Endothelial cell of umbilical vein (primary cell): ENCODE measurements at regions not wholly inside any gene's neighbourhood (a gene's known extent, or its start where the extent isn't known, plus 50 kb on each side); places are given as distances from the start of the nearest gene placed in this dataset.

Experiments
- BruUV-seq: library from RNA; stranded (reverse); fragments of 400-500 nt; replicated peaks from 2 replicates; lab custom pipeline; 2021; lab: Mats Ljungman, UMichigan
- CTCF ChIA-PET: fragments of 300-600, 350-600 bp; sonication (Branson Sonifier 250); formaldehyde crosslinking; loops from one replicate; lab custom pipeline; 2021; ENCODE audit warnings: antibody characterized with exemption, inconsistent platforms; lab: Charles Lee
- POLR2A ChIA-PET: fragments of 300-600, 350-600 bp; sonication (Branson Sonifier 250); formaldehyde crosslinking; loops from one replicate; lab custom pipeline; 2021; ENCODE audit warnings: antibody characterized with exemption, inconsistent platforms; lab: Charles Lee
- DNase-seq: peaks from one replicate; pipeline ENCODE4 v3.0.0-alpha.2; 2011; ENCODE audit warnings: low read depth, low spot score
- FAIRE-seq: peaks from 2 replicates; lab custom pipeline; 2011; peaks lifted over from hg19 to GRCh38; lab: Jason Lieb, UNC
- H2AFZ ChIP-seq: 2 replicates; pipeline ENCODE4 v1.6.0; 2012; ENCODE audit warnings: low read depth, low read length, control low read depth, inconsistent platforms
- H3K27ac ChIP-seq: 2 replicates; pipeline ENCODE4 v1.5.1; 2011; ENCODE audit warnings: low read depth, mild to moderate bottlenecking, control low read depth, low read length, moderate library complexity; ENCODE audit not compliant: insufficient read depth
- H3K27me3 ChIP-seq, 2 experiments: 2 replicates each; pipeline versions ENCODE4 v1.6.0 to v1.6.1; 2011; ENCODE audit warnings: low read length in 2 of 2, mixed read lengths in 1 of 2; ENCODE audit not compliant: control insufficient read depth in 2 of 2, insufficient read depth in 2 of 2
- H3K36me3 ChIP-seq, 2 experiments: 2 replicates in 1 of 2; 3 replicates in 1 of 2; pipeline ENCODE4 v1.5.1; 2011; ENCODE audit warnings: low read length in 2 of 2, mild to moderate bottlenecking in 1 of 2, moderate library complexity in 1 of 2; ENCODE audit not compliant: control insufficient read depth in 2 of 2, insufficient read depth in 2 of 2; ENCODE audit errors: extremely low read depth in 1 of 2
- H3K4me1 ChIP-seq: 3 replicates; pipeline ENCODE4 v1.5.1; 2011; ENCODE audit warnings: mild to moderate bottlenecking, low read length; ENCODE audit not compliant: control insufficient read depth, insufficient read depth; ENCODE audit errors: extremely low read depth
- H3K4me2 ChIP-seq: 2 replicates; pipeline ENCODE4 v1.6.1; 2011; ENCODE audit warnings: low read length, control low read depth, mixed read lengths; ENCODE audit not compliant: insufficient read depth
- H3K4me3 ChIP-seq, 3 experiments: fragments of 200-600 bp in 1 of 3; sonication (generic), shearing (Covaris generic) in 1 of 3; replicated peaks in 1 of 3; 2 replicates each; pipeline ENCODE4 v1.5.1; 2011 to 2016; ENCODE audit warnings: control low read depth in 3 of 3, low read length in 3 of 3, mild to moderate bottlenecking in 2 of 3, inconsistent platforms in 1 of 3, low read depth in 1 of 3, moderate library complexity in 1 of 3; ENCODE audit not compliant: insufficient read depth in 1 of 3
- H3K79me2 ChIP-seq: 2 replicates; pipeline ENCODE4 v1.6.0; 2012; ENCODE audit warnings: low read length, inconsistent platforms; ENCODE audit not compliant: control insufficient read depth, insufficient read depth
- H3K9ac ChIP-seq: replicated peaks from 2 replicates; pipeline ENCODE3; 2011; ENCODE audit warnings: low read length, control low read depth; ENCODE audit not compliant: insufficient read depth; ENCODE audit errors: extremely low read depth
- H3K9me1 ChIP-seq: replicated peaks from 3 replicates; pipeline ENCODE4 v1.6.0; 2011; ENCODE audit warnings: mild to moderate bottlenecking, low read length; ENCODE audit not compliant: control insufficient read depth, insufficient read depth; ENCODE audit errors: extremely low read depth
- H3K9me3 ChIP-seq: replicated peaks from 2 replicates; pipeline ENCODE4 v1.5.1; 2012; ENCODE audit warnings: low read length, inconsistent platforms; ENCODE audit not compliant: control insufficient read depth, insufficient read depth
- H4K20me1 ChIP-seq: replicated peaks from 2 replicates; pipeline ENCODE3; 2011; ENCODE audit warnings: mild to moderate bottlenecking, low read length; ENCODE audit not compliant: control insufficient read depth, insufficient read depth; ENCODE audit errors: extremely low read depth
- CTCF ChIP-seq, 2 donors: IDR thresholded peaks; 1 replicate in 1 of 2; 2 replicates in 1 of 2; pipeline ENCODE4 v1.5.1; 2011; ENCODE audit warnings: low read length in 2 of 2, mild to moderate bottlenecking in 2 of 2, moderate library complexity in 2 of 2, control low read depth in 1 of 2, inconsistent platforms in 1 of 2, low read depth in 1 of 2; ENCODE audit not compliant: insufficient read depth in 1 of 2; ENCODE audit errors: extremely low read depth in 1 of 2
- EZH2 ChIP-seq: IDR thresholded peaks from 2 replicates; pipeline ENCODE4 v1.6.1; 2012; ENCODE audit warnings: borderline replicate concordance, low read depth, mild to moderate bottlenecking, moderate library complexity, low read length, inconsistent platforms; ENCODE audit not compliant: severe bottlenecking
- FOS ChIP-seq: IDR thresholded peaks from 2 replicates; pipeline ENCODE4 v1.6.1; 2011; ENCODE audit warnings: mild to moderate bottlenecking, low read length, moderate library complexity, borderline replicate concordance; ENCODE audit not compliant: insufficient read depth
- GATA2 ChIP-seq: IDR thresholded peaks from 2 replicates; pipeline ENCODE4 v1.7.0; 2011; ENCODE audit warnings: low read depth, mild to moderate bottlenecking, moderate library complexity, mixed read lengths, low read length; ENCODE audit not compliant: insufficient read length, insufficient read depth
- JUN ChIP-seq: IDR thresholded peaks from 2 replicates; pipeline ENCODE4 v1.6.1; 2011; ENCODE audit warnings: borderline replicate concordance, low read depth; ENCODE audit not compliant: insufficient read length, insufficient read depth
- MAX ChIP-seq: IDR thresholded peaks from 2 replicates; pipeline ENCODE4 v1.6.1; 2011; ENCODE audit not compliant: insufficient read depth, insufficient read length
- MYC ChIP-seq: IDR thresholded peaks from one replicate; pipeline ENCODE4 v1.6.1; 2011; ENCODE audit warnings: mild to moderate bottlenecking, low read depth, low read length
- POLR2A ChIP-seq: IDR thresholded peaks from 2 replicates; pipeline ENCODE4 v1.6.1; 2012; ENCODE audit warnings: low read depth, mild to moderate bottlenecking, control low read depth, low read length
- POLR2AphosphoS5 ChIP-seq: IDR thresholded peaks from 2 replicates; pipeline ENCODE4 v1.6.1; 2012; ENCODE audit warnings: low read depth, mild to moderate bottlenecking, control low read depth, low read length, moderate library complexity; ENCODE audit not compliant: insufficient read depth
- dilution Hi-C: fragments of 300-500 bp; cut with MboI; formaldehyde crosslinking; loops from one replicate; pipeline ENCODE4 v1.15.0; 2019; ENCODE audit warnings: low sequenced_read_pairs; ENCODE audit not compliant: extremely low pct_ligation_motif_present
- intact Hi-C: fragments of 100-400 bp; cut with micrococcal nuclease; formaldehyde crosslinking; loops from one replicate; pipeline ENCODE4 v1.10.0; 2022

GRCh38 chr11:115613004-115613403, 108.8 kb upstream of the CADM1 start:
- intact Hi-C loops, result no loop called here
- DNase-seq (no peak), FAIRE-seq (no peak)
- no peak overlapping the region for H3K9ac ChIP-seq
- no peak overlapping the region for H3K27ac ChIP-seq
- H3K4me1 ChIP-seq, result no peaks in the 10 kb centered on the region
- no TSS peak for BruUV-seq
- TF ChIP-seq MYC (no peak), POLR2AphosphoS5 (no peak), CTCF (IDR thresholded peaks at IDR 0.05; ENCODE audit: extremely low read depth in 1 of 2, insufficient read depth in 1 of 2, low read depth in 1 of 2, low read length in 2 of 2) (no peak), EZH2 (no peak), FOS (no peak)
- H3K9me1 ChIP-seq, result no peaks in the 10 kb centered on the region
- no peak overlapping the region for H2AFZ ChIP-seq
- H3K36me3 ChIP-seq, result no peaks in the 10 kb centered on the region
- ChIA-PET CTCF (no interaction called here), POLR2A (no interaction called here)
- H3K79me2 ChIP-seq, result no peaks in the 10 kb centered on the region
- no peaks in the 10 kb centered on the region for H4K20me1 ChIP-seq
- H3K4me2 ChIP-seq, result no peak overlapping the region
- dilution Hi-C loops, result no loop called here
- no peak overlapping the region for H3K4me3 ChIP-seq
- no peaks in the 10 kb centered on the region for H3K9me3 ChIP-seq
- no peaks in the 10 kb centered on the region for H3K27me3 ChIP-seq

DNA sequence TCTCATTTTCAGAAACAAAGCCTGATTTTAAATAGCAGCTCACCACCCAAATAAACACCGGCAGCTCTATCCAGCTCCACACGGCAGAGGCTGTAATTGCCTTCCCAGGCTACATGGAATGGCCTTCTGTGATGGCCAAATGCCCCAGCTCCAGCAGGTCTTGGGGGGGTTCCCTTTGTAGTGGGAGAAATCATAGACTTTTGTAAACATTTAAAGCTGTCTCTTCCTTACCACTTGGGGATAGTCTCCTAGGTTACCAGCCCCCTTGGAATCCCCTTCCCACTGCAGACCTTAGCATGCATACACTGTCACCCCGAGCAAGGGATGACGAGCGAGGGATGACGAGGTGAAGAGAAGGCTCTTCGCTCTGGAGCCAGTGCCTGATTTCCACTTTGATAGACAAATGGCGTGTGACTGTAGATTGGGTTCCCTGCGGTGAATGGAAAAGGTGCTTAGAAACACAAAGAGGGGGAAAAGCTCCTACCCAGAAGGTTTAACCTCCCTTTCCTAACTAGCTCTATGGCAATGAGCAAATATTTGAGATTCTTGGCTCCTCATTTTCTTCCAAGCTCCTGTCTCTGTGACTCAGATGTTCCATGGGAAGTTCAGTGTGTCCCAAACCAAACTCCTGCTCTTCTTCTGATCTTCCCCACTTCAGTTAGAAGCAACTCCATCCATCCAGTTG, 108.0 kb upstream of the CADM1 start:
- dilution Hi-C loops, result no loop called here

More for the DNA sequence above, 108.0 kb upstream of the CADM1 start:
- Histone ChIP-seq H3K27ac (no peak overlapping the region), H3K27me3 (no peaks in the 10 kb centered on the region), H4K20me1 (no peaks in the 10 kb centered on the region), H3K4me1 (no peaks in the 10 kb centered on the region), H3K4me2 (no peak overlapping the region), H2AFZ (no peak overlapping the region), H3K9ac (no peak overlapping the region), H3K9me1 (no peaks in the 10 kb centered on the region), H3K79me2 (no peaks in the 10 kb centered on the region), H3K36me3 (no peaks in the 10 kb centered on the region), H3K4me3 (no peak overlapping the region), H3K9me3 (no peaks in the 10 kb centered on the region)
- ChIA-PET POLR2A (no interaction called here), CTCF (no interaction called here)
- intact Hi-C loops, result no loop called here
- no peak for FAIRE-seq
- no TSS peak for BruUV-seq
- no peak for DNase-seq
- TF ChIP-seq POLR2A (no peak), CTCF (IDR thresholded peaks at IDR 0.05; ENCODE audit: extremely low read depth in 1 of 2, insufficient read depth in 1 of 2, low read depth in 1 of 2, low read length in 2 of 2) (no peak), FOS (no peak), JUN (no peak), EZH2 (no peak), POLR2AphosphoS5 (no peak), MYC (no peak), MAX (no peak), GATA2 (no peak)
